Testis (tissue), 2 donors: ENCODE measurements at regions not wholly inside any gene's neighbourhood (a gene's known extent, or its start where the extent isn't known, plus 50 kb on each side); places are given as distances from the start of the nearest gene placed in this dataset.

ENCODE experiments used
- CTCF ChIP-seq, 3 experiments: fragments of 450-650 bp in 2 of 3; fragments of 200-600 bp in 1 of 3; sonication (generic) in 1 of 3; IDR thresholded peaks; one replicate each; pipeline ENCODE4 v1.5.1; 2016 to 2019; ENCODE audit warnings: antibody characterized with exemption in 3 of 3, mild to moderate bottlenecking in 2 of 3, moderate library complexity in 1 of 3
- POLR2A ChIP-seq: fragments of 450-650 bp; IDR thresholded peaks from one replicate; pipeline ENCODE4 v1.6.1; 2017; ENCODE audit warnings: antibody characterized with exemption, mild to moderate bottlenecking, moderate library complexity

GRCh38 chr10:90326498-90327267 is 531.2 kb downstream of the HTR7 start:
- no peak for TF ChIP-seq CTCF (IDR thresholded peaks at IDR 0.05)
- TF ChIP-seq POLR2A = no peak
